OCI-LY1 (cell line): ENCODE measurements at regions not wholly inside any gene's neighbourhood (a gene's known extent, or its start where the extent isn't known, plus 50 kb on each side); places are given as distances from the start of the nearest gene placed in this dataset.
"Not testable (repeated sequence)": the region's sequence is repeated elsewhere in the genome, so short reads cannot be mapped to it uniquely, and the experiment has no call there.

Source experiments
- H2AFZ ChIP-seq: fragments of 200-600 bp; sonication (generic), shearing (Covaris generic); 2 replicates; pipeline ENCODE4 v1.6.0; 2014; ENCODE audit warnings: antibody characterized with exemption, mild to moderate bottlenecking, low read length
- H3F3A ChIP-seq: fragments of 200-600 bp; sonication (generic), shearing (Covaris generic); 2 replicates; pipeline ENCODE4 v1.6.0; 2014; ENCODE audit warnings: mild to moderate bottlenecking, antibody characterized with exemption, low read length, moderate library complexity; ENCODE audit not compliant: insufficient read depth
- H3K27ac ChIP-seq: fragments of 200-600 bp; sonication (generic); 2 replicates; pipeline ENCODE4 v1.5.1; 2014; ENCODE audit warnings: low read length, mixed run types, mild to moderate bottlenecking, low read depth; ENCODE audit not compliant: poor library complexity, severe bottlenecking
- H3K27me3 ChIP-seq: fragments of 200-600 bp; sonication (generic); 2 replicates; pipeline ENCODE4 v1.6.0; 2014; ENCODE audit warnings: antibody characterized with exemption, mild to moderate bottlenecking, low read length, moderate library complexity; ENCODE audit not compliant: insufficient read depth
- H3K36me3 ChIP-seq: fragments of 200-600 bp; sonication (generic); 2 replicates; pipeline ENCODE4 v1.6.1; 2014; ENCODE audit warnings: mild to moderate bottlenecking, antibody characterized with exemption, low read length, moderate library complexity, mixed read lengths; ENCODE audit not compliant: insufficient read depth
- H3K4me1 ChIP-seq: fragments of 200-600 bp; sonication (generic); 2 replicates; pipeline ENCODE4 v1.5.1; 2014; ENCODE audit warnings: mild to moderate bottlenecking, low read length, moderate library complexity; ENCODE audit not compliant: insufficient read depth, severe bottlenecking
- H3K4me2 ChIP-seq: fragments of 200-600 bp; sonication (generic), shearing (Covaris generic); 2 replicates; pipeline ENCODE4 v1.6.1; 2014; ENCODE audit warnings: low read length
- H3K4me3 ChIP-seq: fragments of 200-600 bp; sonication (generic); 2 replicates; pipeline ENCODE4 v1.5.1; 2014; ENCODE audit warnings: low read length, low read depth, mild to moderate bottlenecking, mixed read lengths; ENCODE audit not compliant: poor library complexity, severe bottlenecking
- H3K79me2 ChIP-seq: fragments of 200-600 bp; shearing (Covaris generic); 2 replicates; pipeline ENCODE4 v1.6.1; 2016; ENCODE audit warnings: mixed run types, low read length, mixed read lengths; ENCODE audit not compliant: insufficient read depth
- H3K9ac ChIP-seq: fragments of 200-600 bp; sonication (generic), shearing (Covaris generic); 2 replicates; pipeline ENCODE4 v1.6.1; 2014; ENCODE audit warnings: mild to moderate bottlenecking, low read length, mixed read lengths
- H3K9me2 ChIP-seq: fragments of 200-600 bp; sonication (generic), shearing (Covaris generic); 2 replicates; pipeline ENCODE4 v1.6.1; 2014; ENCODE audit warnings: low read depth, mild to moderate bottlenecking, low read length, mixed read lengths
- H3K9me3 ChIP-seq: fragments of 200-600 bp; shearing (Covaris generic); 2 replicates; pipeline ENCODE4 v1.6.1; 2014; ENCODE audit warnings: low read length, mixed read lengths
- H4K20me1 ChIP-seq: fragments of 200-600 bp; sonication (generic), shearing (Covaris generic); 2 replicates; pipeline ENCODE4 v1.6.0; 2016; ENCODE audit warnings: mild to moderate bottlenecking, low read length; ENCODE audit not compliant: insufficient read depth
- EZH2 ChIP-seq: fragments of 200-600 bp; sonication (generic), shearing (Covaris generic); IDR thresholded peaks from 2 replicates; pipeline ENCODE4 v1.8.0; 2017; ENCODE audit warnings: borderline replicate concordance, mixed run types, mild to moderate bottlenecking, antibody characterized with exemption, low read length, moderate library complexity, mixed read lengths
- TF ChIP-seq, protein P1 (sequence below): fragments of 200-600 bp; sonication (generic), shearing (Covaris generic); IDR thresholded peaks from 2 replicates; pipeline ENCODE4 v1.5.1; 2017; ENCODE audit warnings: mild to moderate bottlenecking, antibody characterized with exemption, low read length, moderate library complexity, mixed read lengths

DNA sequence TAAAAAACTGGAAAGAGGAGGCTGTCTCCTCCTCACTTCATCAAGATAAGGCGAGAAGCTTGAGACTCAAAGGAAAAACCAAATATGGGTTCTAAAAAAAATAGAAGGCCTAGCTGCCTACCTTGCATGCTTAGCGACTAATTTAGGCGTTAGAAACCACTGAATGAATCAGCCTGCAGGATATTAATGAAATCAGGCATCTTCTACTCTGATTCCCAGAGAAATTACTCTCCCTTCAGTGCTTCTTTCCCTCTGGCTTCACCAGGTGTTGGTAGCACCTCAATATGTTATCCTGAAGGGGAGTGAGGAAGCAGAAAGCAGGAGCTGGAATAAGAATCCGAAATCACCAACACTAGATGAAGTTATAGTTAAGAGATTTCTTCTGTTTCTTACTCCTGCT lies 749.8 kb upstream of the NRXN1 start:
- Histone ChIP-seq H3K4me3 (no peak overlapping the region), H3K27ac (no peak overlapping the region), H3K4me1 (no peaks in the 10 kb centered on the region), H3K9ac (no peak overlapping the region), H3K36me3 (no peaks in the 10 kb centered on the region), H4K20me1 (no peaks in the 10 kb centered on the region), H3K9me2 (no peaks in the 10 kb centered on the region), H3K4me2 (no peak overlapping the region), H3K27me3 (no peaks in the 10 kb centered on the region), H2AFZ (no peak overlapping the region), H3F3A (no peaks in the 10 kb centered on the region), H3K9me3 (no peaks in the 10 kb centered on the region), H3K79me2 (no peaks in the 10 kb centered on the region)
- TF ChIP-seq, protein P1, sequence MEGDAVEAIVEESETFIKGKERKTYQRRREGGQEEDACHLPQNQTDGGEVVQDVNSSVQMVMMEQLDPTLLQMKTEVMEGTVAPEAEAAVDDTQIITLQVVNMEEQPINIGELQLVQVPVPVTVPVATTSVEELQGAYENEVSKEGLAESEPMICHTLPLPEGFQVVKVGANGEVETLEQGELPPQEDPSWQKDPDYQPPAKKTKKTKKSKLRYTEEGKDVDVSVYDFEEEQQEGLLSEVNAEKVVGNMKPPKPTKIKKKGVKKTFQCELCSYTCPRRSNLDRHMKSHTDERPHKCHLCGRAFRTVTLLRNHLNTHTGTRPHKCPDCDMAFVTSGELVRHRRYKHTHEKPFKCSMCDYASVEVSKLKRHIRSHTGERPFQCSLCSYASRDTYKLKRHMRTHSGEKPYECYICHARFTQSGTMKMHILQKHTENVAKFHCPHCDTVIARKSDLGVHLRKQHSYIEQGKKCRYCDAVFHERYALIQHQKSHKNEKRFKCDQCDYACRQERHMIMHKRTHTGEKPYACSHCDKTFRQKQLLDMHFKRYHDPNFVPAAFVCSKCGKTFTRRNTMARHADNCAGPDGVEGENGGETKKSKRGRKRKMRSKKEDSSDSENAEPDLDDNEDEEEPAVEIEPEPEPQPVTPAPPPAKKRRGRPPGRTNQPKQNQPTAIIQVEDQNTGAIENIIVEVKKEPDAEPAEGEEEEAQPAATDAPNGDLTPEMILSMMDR: no peak
- TF ChIP-seq EZH2: no peak

DNA sequence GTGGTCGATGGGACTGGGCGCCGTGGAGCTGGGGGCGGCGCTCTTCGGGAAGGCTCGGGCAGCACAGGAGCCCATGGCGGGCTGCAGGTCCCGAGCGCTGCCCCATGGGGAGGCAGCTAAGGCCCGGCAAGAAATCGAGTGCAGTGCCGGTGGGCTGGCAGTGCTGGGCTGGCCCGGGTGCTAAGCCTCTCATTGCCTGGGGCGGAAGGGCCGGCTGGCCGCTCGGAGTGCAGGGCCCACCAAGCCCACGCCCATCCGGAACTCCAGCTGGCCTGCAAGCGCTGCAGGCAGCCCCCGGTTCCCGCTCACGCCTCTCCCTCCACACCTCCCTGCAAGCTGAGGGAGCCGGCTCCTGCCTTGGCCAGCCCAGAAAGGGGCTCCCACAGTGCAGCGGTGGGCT lies 748.4 kb upstream of the NRXN1 start:
- Histone ChIP-seq H3K79me2 (no peaks in the 10 kb centered on the region), H3K4me1 (no peaks in the 10 kb centered on the region), H3K36me3 (no peaks in the 10 kb centered on the region), H3K27me3 (no peaks in the 10 kb centered on the region), H3K4me3 (no peak overlapping the region), H3K9me3 (no peaks in the 10 kb centered on the region), H3F3A (no peaks in the 10 kb centered on the region), H3K4me2 (no peak overlapping the region), H4K20me1 (no peaks in the 10 kb centered on the region), H3K9ac (no peak overlapping the region), H2AFZ (no peak overlapping the region), H3K9me2 (no peaks in the 10 kb centered on the region), H3K27ac (no peak overlapping the region)
- TF ChIP-seq, protein P1: no peak
- no peak for TF ChIP-seq EZH2

DNA sequence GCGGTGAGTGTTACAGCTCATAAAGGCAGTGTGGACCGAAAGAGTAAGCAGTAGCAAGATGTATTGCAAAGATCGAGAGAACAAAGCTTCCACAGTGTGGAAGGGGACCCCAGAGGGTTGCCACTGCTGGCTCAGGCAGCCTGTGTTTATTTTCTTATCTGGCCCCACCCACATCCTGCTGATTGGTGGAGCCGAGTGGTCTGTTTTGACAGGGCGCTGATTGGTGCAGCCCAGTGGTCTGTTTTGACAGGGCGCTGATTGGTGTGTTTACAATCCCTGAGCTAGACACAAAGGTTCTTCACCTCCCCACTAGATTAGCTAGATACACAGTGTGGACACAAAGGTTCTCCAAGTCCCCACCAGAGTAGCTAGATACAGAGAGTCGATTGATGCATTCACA lies 747.8 kb upstream of the NRXN1 start:
- H3F3A ChIP-seq, H3K27ac ChIP-seq, H3K36me3 ChIP-seq, H3K4me2 ChIP-seq, H4K20me1 ChIP-seq, H3K4me1 ChIP-seq, H3K9me3 ChIP-seq, H3K27me3 ChIP-seq, H2AFZ ChIP-seq, H3K9me2 ChIP-seq, H3K9ac ChIP-seq, H3K4me3 ChIP-seq, H3K79me2 ChIP-seq: not testable (repeated sequence)

DNA sequence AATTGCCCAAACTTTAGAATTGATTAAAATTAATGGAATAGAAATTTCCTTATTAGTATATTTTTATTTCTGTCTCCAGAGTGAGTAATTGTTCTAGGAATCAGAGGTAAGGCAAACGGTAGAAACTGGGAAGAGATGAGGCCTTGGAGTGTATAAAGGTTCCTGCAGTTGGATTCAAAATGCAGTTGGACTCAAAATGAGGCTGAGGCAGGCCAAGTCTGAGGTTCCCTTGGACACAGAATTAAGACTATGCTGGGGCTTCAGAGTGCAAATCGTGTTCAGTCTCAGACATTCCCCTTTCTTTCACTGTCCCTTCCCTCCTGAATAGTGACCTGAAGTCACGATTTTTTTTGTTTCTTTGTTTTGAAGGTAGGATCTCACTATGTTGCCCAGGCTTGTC lies 746.9 kb upstream of the NRXN1 start:
- Histone ChIP-seq H3K36me3 (no peaks in the 10 kb centered on the region), H3K4me3 (no peak overlapping the region), H3K4me2 (no peak overlapping the region), H3K79me2 (no peaks in the 10 kb centered on the region), H3F3A (no peaks in the 10 kb centered on the region), H3K4me1 (no peaks in the 10 kb centered on the region), H3K9ac (no peak overlapping the region), H4K20me1 (no peaks in the 10 kb centered on the region), H3K27ac (no peak overlapping the region), H2AFZ (no peak overlapping the region), H3K9me2 (no peaks in the 10 kb centered on the region), H3K27me3 (no peaks in the 10 kb centered on the region), H3K9me3 (no peaks in the 10 kb centered on the region)
- TF ChIP-seq EZH2: no peak
- TF ChIP-seq, protein P1: no peak

DNA sequence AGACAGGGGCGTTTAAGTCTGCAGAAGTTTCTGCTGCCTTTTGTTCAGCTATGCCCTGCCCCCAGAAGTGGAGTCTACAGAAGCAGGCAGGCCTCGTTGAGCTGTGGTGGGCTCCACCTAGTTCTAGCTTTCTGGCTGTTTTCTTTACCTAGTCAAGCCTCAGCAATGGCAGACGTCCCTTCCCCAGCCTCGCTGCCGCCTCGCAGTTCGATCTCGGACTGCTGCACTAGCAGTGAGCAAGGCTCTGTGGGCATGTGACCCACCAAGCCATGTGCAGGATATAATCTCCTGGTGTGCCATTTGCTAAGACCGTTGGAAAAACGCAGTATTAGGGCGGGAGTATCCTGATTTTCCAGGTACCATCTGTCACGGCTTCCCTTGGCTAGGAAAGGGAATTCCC lies 742.7 kb upstream of the NRXN1 start:
- not testable (repeated sequence) for H3F3A ChIP-seq, H4K20me1 ChIP-seq, H3K79me2 ChIP-seq

More for the DNA sequence above, 742.7 kb upstream of the NRXN1 start:
- H3K9ac ChIP-seq, H3K36me3 ChIP-seq, H3K4me1 ChIP-seq, H2AFZ ChIP-seq, H3K27me3 ChIP-seq, H3K9me3 ChIP-seq, H3K4me3 ChIP-seq, H3K27ac ChIP-seq, H3K4me2 ChIP-seq, H3K9me2 ChIP-seq: not testable (repeated sequence)
